DOHH2 (cell line): ENCODE measurements at regions not wholly inside any gene's neighbourhood (a gene's known extent, or its start where the extent isn't known, plus 50 kb on each side); places are given as distances from the start of the nearest gene placed in this dataset.

Experiments used
- H3F3A ChIP-seq: fragments of 200-600 bp; sonication (generic), shearing (Covaris generic); 2 replicates; pipeline ENCODE4 v1.6.0; 2016; ENCODE audit warnings: antibody characterized with exemption, mild to moderate bottlenecking; ENCODE audit not compliant: control insufficient read depth, insufficient read depth
- H3K27ac ChIP-seq: fragments of 200-600 bp; sonication (generic); 2 replicates; pipeline ENCODE4 v1.5.1; 2014; ENCODE audit warnings: low read depth, mild to moderate bottlenecking, low read length, moderate library complexity
- H3K27me3 ChIP-seq: fragments of 200-600 bp; sonication (generic); 2 replicates; pipeline ENCODE4 v1.6.1; 2014; ENCODE audit warnings: mild to moderate bottlenecking, low read length, mixed read lengths; ENCODE audit not compliant: control insufficient read depth
- H3K36me3 ChIP-seq: fragments of 200-600 bp; sonication (generic); 2 replicates; pipeline ENCODE4 v1.6.1; 2014; ENCODE audit warnings: mild to moderate bottlenecking, low read length, moderate library complexity, mixed read lengths; ENCODE audit not compliant: control insufficient read depth
- H3K4me1 ChIP-seq: fragments of 200-600 bp; sonication (generic); 2 replicates; pipeline ENCODE4 v1.6.1; 2014; ENCODE audit warnings: mild to moderate bottlenecking, low read length, mixed read lengths; ENCODE audit not compliant: control insufficient read depth
- H3K4me2 ChIP-seq: fragments of 200-600 bp; sonication (generic); 2 replicates; pipeline ENCODE4 v1.6.0; 2014; ENCODE audit warnings: mild to moderate bottlenecking, low read length, moderate library complexity
- H3K4me3 ChIP-seq: fragments of 200-600 bp; sonication (generic); 2 replicates; pipeline ENCODE4 v1.5.1; 2014; ENCODE audit warnings: mild to moderate bottlenecking, low read length, mixed read lengths
- H3K79me2 ChIP-seq: fragments of 200-600 bp; sonication (generic); 2 replicates; pipeline ENCODE4 v1.6.1; 2014; ENCODE audit warnings: mild to moderate bottlenecking, low read length, mixed read lengths; ENCODE audit not compliant: control insufficient read depth
- H3K9me2 ChIP-seq: fragments of 200-600 bp; sonication (generic); replicated peaks from 2 replicates; pipeline ENCODE4 v1.6.1; 2014; ENCODE audit warnings: mild to moderate bottlenecking, low read length, mixed read lengths; ENCODE audit not compliant: control insufficient read depth
- H3K9me3 ChIP-seq: fragments of 200-600 bp; sonication (generic); 2 replicates; pipeline ENCODE4 v1.6.1; 2014; ENCODE audit warnings: antibody characterized with exemption, low read length, mixed read lengths; ENCODE audit not compliant: control insufficient read depth, insufficient read depth
- H4K20me1 ChIP-seq: fragments of 200-600 bp; sonication (generic); 2 replicates; pipeline ENCODE4 v1.6.0; 2014; ENCODE audit warnings: low read depth, mild to moderate bottlenecking, antibody characterized with exemption, low read length, moderate library complexity; ENCODE audit not compliant: control insufficient read depth, insufficient read depth
- CTCF ChIP-seq: fragments of 200-600 bp; sonication (generic); IDR thresholded peaks from one replicate; pipeline ENCODE4 v1.5.1; 2014; ENCODE audit warnings: antibody characterized with exemption, mild to moderate bottlenecking, low read depth, low read length; ENCODE audit not compliant: poor library complexity, severe bottlenecking
- EZH2phosphoT487 ChIP-seq: fragments of 200-600 bp; sonication (generic); IDR thresholded peaks from 2 replicates; pipeline ENCODE4 v1.6.1; 2017; ENCODE audit warnings: borderline replicate concordance, mild to moderate bottlenecking, antibody characterized with exemption, low read length, moderate library complexity, mixed read lengths

GRCh38 chr5:74020503-74020902 lies 394.5 kb downstream of the ARHGEF28 start:
- TF ChIP-seq CTCF (no peak), EZH2phosphoT487 (no peak)
- no peak overlapping the region for H3K4me3 ChIP-seq

GRCh38 chr5:74019923-74020322 lies 393.9 kb downstream of the ARHGEF28 start:
- Histone ChIP-seq H3K9me2 (no peaks in the 10 kb centered on the region), H3K4me2 (no peak overlapping the region), H3K27ac (no peak overlapping the region), H3K4me3 (no peak overlapping the region), H3F3A (no peaks in the 10 kb centered on the region), H4K20me1 (no peaks in the 10 kb centered on the region), H3K4me1 (no peaks in the 10 kb centered on the region), H3K36me3 (no peaks in the 10 kb centered on the region), H3K27me3 (no peaks in the 10 kb centered on the region; the same call in 1 of the 2 replicates), H3K9me3 (no peaks in the 10 kb centered on the region), H3K79me2 (no peaks in the 10 kb centered on the region)
- no peak for TF ChIP-seq EZH2phosphoT487

More at GRCh38 chr5:74020503-74020902, 394.5 kb downstream of the ARHGEF28 start:
- no peaks in the 10 kb centered on the region for H3K9me2 ChIP-seq
- H3K4me1 ChIP-seq, result no peaks in the 10 kb centered on the region
- no peaks in the 10 kb centered on the region for H3K9me3 ChIP-seq
- no peaks in the 10 kb centered on the region; the same call in 1 of the 2 replicates for H3K27me3 ChIP-seq
- H3K36me3 ChIP-seq, result no peaks in the 10 kb centered on the region
- no peak overlapping the region for H3K4me2 ChIP-seq
- no peaks in the 10 kb centered on the region for H3K79me2 ChIP-seq
- no peak overlapping the region for H3K27ac ChIP-seq
- H4K20me1 ChIP-seq, result no peaks in the 10 kb centered on the region
- no peaks in the 10 kb centered on the region for H3F3A ChIP-seq

GRCh38 chr5:74017786-74018211 lies 391.8 kb downstream of the ARHGEF28 start:
- H3K4me2 ChIP-seq, result no peak overlapping the region
- no peaks in the 10 kb centered on the region for H3K4me1 ChIP-seq
- no peaks in the 10 kb centered on the region for H3K36me3 ChIP-seq
- no peaks in the 10 kb centered on the region for H3K9me3 ChIP-seq
- no peak overlapping the region for H3K27ac ChIP-seq
- H3F3A ChIP-seq, result no peaks in the 10 kb centered on the region
- no peaks in the 10 kb centered on the region for H3K79me2 ChIP-seq
- no peaks in the 10 kb centered on the region; the same call in 1 of the 2 replicates for H3K27me3 ChIP-seq
- H3K9me2 ChIP-seq, result no peaks in the 10 kb centered on the region
- TF ChIP-seq CTCF, result no peak
- no peak for TF ChIP-seq EZH2phosphoT487
- no peak overlapping the region for H3K4me3 ChIP-seq
- no peaks in the 10 kb centered on the region for H4K20me1 ChIP-seq

GRCh38 chr5:74017112-74017511 lies 391.1 kb downstream of the ARHGEF28 start:
- no peak overlapping the region for H3K4me2 ChIP-seq
- TF ChIP-seq CTCF (no peak), EZH2phosphoT487 (no peak)
- H3K27ac ChIP-seq, result no peak overlapping the region
- H3K9me3 ChIP-seq, result no peaks in the 10 kb centered on the region
- no peaks in the 10 kb centered on the region for H3K79me2 ChIP-seq
- H4K20me1 ChIP-seq, result no peaks in the 10 kb centered on the region
- no peak overlapping the region for H3K4me3 ChIP-seq
- no peaks in the 10 kb centered on the region for H3F3A ChIP-seq
- H3K9me2 ChIP-seq, result no peaks in the 10 kb centered on the region
- no peaks in the 10 kb centered on the region; the same call in 1 of the 2 replicates for H3K27me3 ChIP-seq
- H3K36me3 ChIP-seq, result no peaks in the 10 kb centered on the region
- H3K4me1 ChIP-seq, result no peaks in the 10 kb centered on the region
